Mesenchymal stem cell (in vitro differentiated cells and primary cell): ENCODE measurements at regions not wholly inside any gene's neighbourhood (a gene's known extent, or its start where the extent isn't known, plus 50 kb on each side); places are given as distances from the start of the nearest gene placed in this dataset.

Experiments used
- DNase-seq: peaks from one replicate; pipeline ENCODE4 v3.0.0-alpha.2; 2013
- H2AFZ ChIP-seq: one replicate; pipeline ENCODE4 v1.6.1; 2013; ENCODE audit warnings: low read depth, mild to moderate bottlenecking, control low read depth, inconsistent platforms, low read length, moderate library complexity
- H2AK5ac ChIP-seq: 2 replicates; pipeline ENCODE4 v1.6.1; 2013; ENCODE audit warnings: low read length, moderate library complexity, mild to moderate bottlenecking, inconsistent platforms; ENCODE audit not compliant: severe bottlenecking
- H2BK120ac ChIP-seq: one replicate; pipeline ENCODE4 v1.6.1; 2013; ENCODE audit warnings: low read depth, mild to moderate bottlenecking, inconsistent platforms, low read length, moderate library complexity
- H2BK12ac ChIP-seq, 2 experiments: one replicate each; pipeline ENCODE4 v1.6.1; 2013; ENCODE audit warnings: inconsistent platforms in 2 of 2, low read length in 2 of 2, mild to moderate bottlenecking in 2 of 2, moderate library complexity in 2 of 2, control low read depth in 1 of 2
- H2BK15ac ChIP-seq: one replicate; pipeline ENCODE4 v1.6.1; 2013; ENCODE audit warnings: mild to moderate bottlenecking, low read depth, inconsistent platforms; ENCODE audit not compliant: poor library complexity, severe bottlenecking
- H2BK5ac ChIP-seq: 2 replicates; pipeline ENCODE4 v1.6.1; 2013; ENCODE audit warnings: low read depth, mild to moderate bottlenecking, low read length, control low read depth, inconsistent platforms; ENCODE audit not compliant: poor library complexity, severe bottlenecking
- H3K14ac ChIP-seq, 2 experiments: one replicate each; pipeline ENCODE4 v1.6.1; 2013; ENCODE audit warnings: inconsistent platforms in 2 of 2, low read length in 2 of 2, control low read depth in 1 of 2, mild to moderate bottlenecking in 1 of 2, moderate library complexity in 1 of 2
- H3K18ac ChIP-seq, 2 experiments: one replicate each; pipeline ENCODE4 v1.6.1; 2013; ENCODE audit warnings: inconsistent platforms in 2 of 2, low read length in 2 of 2, control low read depth in 1 of 2, low read depth in 1 of 2, mild to moderate bottlenecking in 1 of 2
- H3K23ac ChIP-seq, 2 experiments: one replicate each; pipeline ENCODE4 v1.6.1; 2013; ENCODE audit warnings: inconsistent platforms in 2 of 2, low read length in 2 of 2, mild to moderate bottlenecking in 2 of 2, moderate library complexity in 2 of 2, control low read depth in 1 of 2
- H3K27ac ChIP-seq: 2 replicates; pipeline ENCODE4 v1.5.1; 2013; ENCODE audit warnings: mild to moderate bottlenecking, moderate library complexity, low read length, control low read depth, inconsistent platforms; ENCODE audit not compliant: poor library complexity, severe bottlenecking
- H3K27me3 ChIP-seq, 2 experiments: 2 replicates each; pipeline versions ENCODE4 v1.6.1 to v1.7.0; 2013; ENCODE audit warnings: low read length in 2 of 2, mild to moderate bottlenecking in 2 of 2, moderate library complexity in 2 of 2, control low read depth in 1 of 2, inconsistent platforms in 1 of 2; ENCODE audit not compliant: control insufficient read depth in 1 of 2, insufficient read depth in 1 of 2
- H3K36me3 ChIP-seq, 2 experiments: 2 replicates each; pipeline versions ENCODE4 v1.6.1 to v1.7.0; 2013; ENCODE audit warnings: low read length in 2 of 2, control low read depth in 1 of 2, inconsistent platforms in 1 of 2, low read depth in 1 of 2, mild to moderate bottlenecking in 1 of 2; ENCODE audit not compliant: insufficient read depth in 2 of 2, control insufficient read depth in 1 of 2
- H3K4ac ChIP-seq, 2 experiments: one replicate each; pipeline ENCODE4 v1.6.1; 2013; ENCODE audit warnings: inconsistent platforms in 2 of 2, low read length in 2 of 2, mild to moderate bottlenecking in 2 of 2, moderate library complexity in 2 of 2, control low read depth in 1 of 2, low read depth in 1 of 2
- H3K4me1 ChIP-seq: 2 replicates; pipeline ENCODE4 v1.6.1; 2013; ENCODE audit warnings: low read depth, low read length, control low read depth; ENCODE audit not compliant: control insufficient read depth, insufficient read depth
- H3K4me2 ChIP-seq: 2 replicates; pipeline ENCODE4 v1.6.1; 2013; ENCODE audit warnings: low read length, mild to moderate bottlenecking, inconsistent platforms; ENCODE audit not compliant: poor library complexity, severe bottlenecking
- H3K4me3 ChIP-seq, 2 experiments: 2 replicates each; pipeline versions ENCODE4 v1.5.1 to v1.7.0; 2013; ENCODE audit warnings: low read length in 2 of 2, mild to moderate bottlenecking in 2 of 2, control low read depth in 1 of 2, low read depth in 1 of 2; ENCODE audit not compliant: insufficient read depth in 1 of 2
- H3K79me1 ChIP-seq: replicated peaks from 2 replicates; pipeline ENCODE4 v1.6.1; 2013; ENCODE audit warnings: mild to moderate bottlenecking, control low read depth, low read length, inconsistent platforms; ENCODE audit not compliant: poor library complexity, severe bottlenecking
- H3K9ac ChIP-seq: 2 replicates; pipeline ENCODE4 v1.7.0; 2013; ENCODE audit warnings: mild to moderate bottlenecking, low read length, moderate library complexity
- H3K9me3 ChIP-seq: 2 replicates; pipeline ENCODE4 v1.7.0; 2013; ENCODE audit warnings: mild to moderate bottlenecking, low read length; ENCODE audit not compliant: control insufficient read depth
- H4K8ac ChIP-seq: one replicate; pipeline ENCODE4 v1.6.1; 2013; ENCODE audit warnings: inconsistent platforms, mild to moderate bottlenecking, low read length, moderate library complexity
- H4K91ac ChIP-seq: one replicate; pipeline ENCODE4 v1.6.1; 2013; ENCODE audit warnings: mild to moderate bottlenecking, low read length, inconsistent platforms
- WGBS: methylation state at CpG from one replicate; pipeline ENCODE4 v1.1.7; 2013; ENCODE audit warnings: mixed read lengths; 5-methylcytosine and 5-hydroxymethylcytosine counted together

GRCh38 chr1:195608883-195609282 lies 999.4 kb downstream of the KCNT2 start:
- H3K4me1 ChIP-seq, result no peaks in the 10 kb centered on the region
- H4K91ac ChIP-seq, result no peak overlapping the region
- H2AK5ac ChIP-seq, result no peak overlapping the region
- no peak overlapping the region for H3K9ac ChIP-seq
- no peak overlapping the region for H3K4ac ChIP-seq
- H3K18ac ChIP-seq, result no peak overlapping the region
- H2BK12ac ChIP-seq, result no peak overlapping the region
- H3K4me3 ChIP-seq, result no peak overlapping the region
- no peaks in the 10 kb centered on the region for H3K9me3 ChIP-seq
- no peak overlapping the region for H3K23ac ChIP-seq
- no peak overlapping the region for H4K8ac ChIP-seq
- no peak overlapping the region for H3K14ac ChIP-seq
- no peak overlapping the region for H2AFZ ChIP-seq
- DNase-seq, result no peak
- no peaks in the 10 kb centered on the region for H3K36me3 ChIP-seq
- no peak overlapping the region for H2BK120ac ChIP-seq
- 100% methylated on average over 1 of the region's 1 CpG for WGBS
- H3K4me2 ChIP-seq, result no peak overlapping the region
- no peak overlapping the region for H2BK15ac ChIP-seq
- no peak overlapping the region for H3K27ac ChIP-seq
- H3K27me3 ChIP-seq, result no peaks in the 10 kb centered on the region
- H3K79me1 ChIP-seq, result no peaks in the 10 kb centered on the region
- no peak overlapping the region for H2BK5ac ChIP-seq

- Histone ChIP-seq H2BK15ac (no peak overlapping the region), H2AFZ (no peak overlapping the region)
- WGBS, result no CpG with 5 or more reads among the region's 1 CpG
Observed at GRCh38 chr1:195606483-195606882, 1001.8 kb downstream of the KCNT2 start.

DNA sequence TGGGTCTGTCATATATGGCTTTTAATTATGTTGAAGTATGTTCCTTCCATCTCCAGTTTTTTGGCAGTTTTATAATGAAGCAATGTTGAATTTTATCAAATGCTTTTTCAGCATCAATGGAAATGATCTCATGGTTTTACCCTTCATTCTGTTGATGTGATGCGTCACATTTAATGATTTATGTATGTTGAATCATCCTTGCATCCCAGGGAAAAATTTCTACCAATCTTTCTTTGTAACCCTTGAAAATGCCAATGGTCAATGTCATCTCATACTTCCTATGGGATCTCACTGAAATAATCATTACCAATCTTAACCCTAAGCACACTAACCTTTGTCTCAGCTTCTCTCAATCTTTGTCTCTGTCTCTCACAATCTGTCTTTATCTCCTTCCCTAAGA lies 1004.0 kb downstream of the KCNT2 start:
- no peak overlapping the region for H4K91ac ChIP-seq
- no peaks in the 10 kb centered on the region for H3K36me3 ChIP-seq
- H3K4me1 ChIP-seq, result no peaks in the 10 kb centered on the region
- peak overlapping the region; percentile 57 for H3K27ac ChIP-seq
- peak overlapping the region; percentile 38 for H3K9ac ChIP-seq
- no peak overlapping the region for H3K14ac ChIP-seq
- no peak overlapping the region for H3K4me2 ChIP-seq
- H3K4me3 ChIP-seq, result no peak overlapping the region
- no peak overlapping the region for H2BK15ac ChIP-seq
- H3K9me3 ChIP-seq, result peaks cover 6% of the 10 kb centered on the region
- H3K4ac ChIP-seq, result no peak overlapping the region
- H3K23ac ChIP-seq, result no peak overlapping the region
- H2BK120ac ChIP-seq, result no peak overlapping the region
- H2BK12ac ChIP-seq, result no peak overlapping the region
- H2AFZ ChIP-seq, result no peak overlapping the region
- DNase-seq, result peak; percentile 64
- WGBS, result no CpG with 5 or more reads among the region's 1 CpG
- no peak overlapping the region for H2BK5ac ChIP-seq
- H3K79me1 ChIP-seq, result no peaks in the 10 kb centered on the region
- no peaks in the 10 kb centered on the region for H3K27me3 ChIP-seq
- no peak overlapping the region for H2AK5ac ChIP-seq
- no peak overlapping the region for H4K8ac ChIP-seq
- no peak overlapping the region for H3K18ac ChIP-seq

More at GRCh38 chr1:195606483-195606882, 1001.8 kb downstream of the KCNT2 start:
- no peak overlapping the region for H2BK12ac ChIP-seq
- no peak overlapping the region for H3K4me2 ChIP-seq
- H3K18ac ChIP-seq, result no peak overlapping the region
- no peak overlapping the region for H3K4me3 ChIP-seq
- H3K36me3 ChIP-seq, result no peaks in the 10 kb centered on the region
- H3K27me3 ChIP-seq, result no peaks in the 10 kb centered on the region
- H3K23ac ChIP-seq, result no peak overlapping the region
- no peak overlapping the region for H3K4ac ChIP-seq
- no peak overlapping the region for H4K8ac ChIP-seq
- no peak overlapping the region for H2BK120ac ChIP-seq
- H3K27ac ChIP-seq, result no peak overlapping the region
- DNase-seq, result no peak
- peaks cover 6% of the 10 kb centered on the region for H3K9me3 ChIP-seq
- H3K79me1 ChIP-seq, result no peaks in the 10 kb centered on the region
- no peak overlapping the region for H3K14ac ChIP-seq
- H3K4me1 ChIP-seq, result no peaks in the 10 kb centered on the region
- H3K9ac ChIP-seq, result no peak overlapping the region
- no peak overlapping the region for H2BK5ac ChIP-seq
- no peak overlapping the region for H2AK5ac ChIP-seq
- H4K91ac ChIP-seq, result no peak overlapping the region

GRCh38 chr1:195597891-195598290 lies 1010.3 kb downstream of the KCNT2 start:
- Histone ChIP-seq H3K9ac (no peak overlapping the region), H3K79me1 (no peaks in the 10 kb centered on the region), H3K14ac (no peak overlapping the region), H2BK120ac (no peak overlapping the region), H2BK15ac (no peak overlapping the region), H2AFZ (no peak overlapping the region), H2BK12ac (no peak overlapping the region), H3K4ac (no peak overlapping the region), H3K27ac (no peak overlapping the region), H3K23ac (no peak overlapping the region), H3K36me3 (no peaks in the 10 kb centered on the region), H3K4me1 (no peaks in the 10 kb centered on the region), H3K4me2 (no peak overlapping the region), H3K4me3 (no peak overlapping the region), H3K18ac (no peak overlapping the region), H2AK5ac (no peak overlapping the region), H2BK5ac (no peak overlapping the region), H3K27me3 (no peaks in the 10 kb centered on the region), H3K9me3 (peaks cover 6% of the 10 kb centered on the region), H4K91ac (no peak overlapping the region), H4K8ac (no peak overlapping the region)
- no peak for DNase-seq
